ENCODE measurements at regions not wholly inside any gene's neighbourhood (a gene's known extent, or its start where the extent isn't known, plus 50 kb on each side); places are given as distances from the start of the nearest gene placed in this dataset.
"Not testable (repeated sequence)": the region's sequence is repeated elsewhere in the genome, so short reads cannot be mapped to it uniquely, and the experiment has no call there.

DNA sequence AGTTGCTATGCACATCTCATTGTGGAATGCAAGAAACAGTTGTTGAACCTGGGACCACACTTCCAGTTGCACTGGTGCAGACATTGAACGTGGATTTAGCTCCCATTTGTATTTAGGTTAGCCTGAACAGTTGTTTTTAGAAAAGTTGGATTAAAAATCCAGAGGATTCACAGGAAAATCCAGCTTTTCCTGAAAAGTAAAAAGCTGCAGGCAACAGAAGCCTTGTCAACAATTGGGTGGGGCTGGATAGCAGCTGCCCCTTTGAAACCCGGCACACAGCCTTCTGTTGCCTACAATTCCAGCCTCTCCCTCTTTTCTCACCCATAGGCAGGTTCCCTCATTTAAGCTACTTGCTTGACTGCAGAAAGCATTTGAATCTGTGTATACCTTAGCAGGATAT, 165.3 kb upstream of the TBL1XR1 start:
- TF ChIP-seq, protein P1, sequence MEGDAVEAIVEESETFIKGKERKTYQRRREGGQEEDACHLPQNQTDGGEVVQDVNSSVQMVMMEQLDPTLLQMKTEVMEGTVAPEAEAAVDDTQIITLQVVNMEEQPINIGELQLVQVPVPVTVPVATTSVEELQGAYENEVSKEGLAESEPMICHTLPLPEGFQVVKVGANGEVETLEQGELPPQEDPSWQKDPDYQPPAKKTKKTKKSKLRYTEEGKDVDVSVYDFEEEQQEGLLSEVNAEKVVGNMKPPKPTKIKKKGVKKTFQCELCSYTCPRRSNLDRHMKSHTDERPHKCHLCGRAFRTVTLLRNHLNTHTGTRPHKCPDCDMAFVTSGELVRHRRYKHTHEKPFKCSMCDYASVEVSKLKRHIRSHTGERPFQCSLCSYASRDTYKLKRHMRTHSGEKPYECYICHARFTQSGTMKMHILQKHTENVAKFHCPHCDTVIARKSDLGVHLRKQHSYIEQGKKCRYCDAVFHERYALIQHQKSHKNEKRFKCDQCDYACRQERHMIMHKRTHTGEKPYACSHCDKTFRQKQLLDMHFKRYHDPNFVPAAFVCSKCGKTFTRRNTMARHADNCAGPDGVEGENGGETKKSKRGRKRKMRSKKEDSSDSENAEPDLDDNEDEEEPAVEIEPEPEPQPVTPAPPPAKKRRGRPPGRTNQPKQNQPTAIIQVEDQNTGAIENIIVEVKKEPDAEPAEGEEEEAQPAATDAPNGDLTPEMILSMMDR (IDR thresholded peaks at IDR 0.05; ENCODE audit: insufficient read depth, low read length, severe bottlenecking) = no peak
- Histone ChIP-seq H3K4me3 (ENCODE audit: low read depth, low read length) (no peak overlapping the region), H3K36me3 (ENCODE audit: control insufficient read depth, insufficient read depth, low read length) (no peaks in the 10 kb centered on the region), H3K27me3 (ENCODE audit: control insufficient read depth, insufficient read depth, low read length) (no peaks in the 10 kb centered on the region)
- FAIRE-seq (no peak), DNase-seq (ENCODE audit: low read depth) (no peak)

DNA sequence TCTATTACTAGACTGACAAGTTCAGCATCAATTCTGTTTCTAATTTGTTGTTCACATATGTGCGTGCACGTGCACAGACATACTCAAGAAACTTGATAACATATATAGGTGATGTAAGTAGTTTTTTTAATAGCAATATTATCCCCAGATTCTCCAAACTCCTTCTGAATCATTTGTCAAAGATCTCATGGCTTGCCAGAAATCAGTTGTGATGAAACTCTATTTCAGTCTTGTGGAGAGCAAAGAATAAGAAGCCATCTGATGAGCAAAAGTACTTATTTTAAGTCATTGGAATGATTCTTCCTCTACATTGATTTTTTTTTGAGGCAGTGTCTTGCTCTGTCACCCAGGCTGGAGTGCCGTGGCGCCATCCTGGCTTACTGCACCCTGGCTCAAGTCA, 167.0 kb upstream of the TBL1XR1 start:
- no peaks in the 10 kb centered on the region for H3K27me3 ChIP-seq (ENCODE audit: control insufficient read depth, insufficient read depth, low read length)
- FAIRE-seq (no peak), DNase-seq (ENCODE audit: low read depth) (no peak)
- H3K36me3 ChIP-seq (ENCODE audit: control insufficient read depth, insufficient read depth, low read length) = no peaks in the 10 kb centered on the region
- no peak overlapping the region for H3K4me3 ChIP-seq (ENCODE audit: low read depth, low read length)
- TF ChIP-seq, protein P1 (IDR thresholded peaks at IDR 0.05; ENCODE audit: insufficient read depth, low read length, severe bottlenecking) = no peak

DNA sequence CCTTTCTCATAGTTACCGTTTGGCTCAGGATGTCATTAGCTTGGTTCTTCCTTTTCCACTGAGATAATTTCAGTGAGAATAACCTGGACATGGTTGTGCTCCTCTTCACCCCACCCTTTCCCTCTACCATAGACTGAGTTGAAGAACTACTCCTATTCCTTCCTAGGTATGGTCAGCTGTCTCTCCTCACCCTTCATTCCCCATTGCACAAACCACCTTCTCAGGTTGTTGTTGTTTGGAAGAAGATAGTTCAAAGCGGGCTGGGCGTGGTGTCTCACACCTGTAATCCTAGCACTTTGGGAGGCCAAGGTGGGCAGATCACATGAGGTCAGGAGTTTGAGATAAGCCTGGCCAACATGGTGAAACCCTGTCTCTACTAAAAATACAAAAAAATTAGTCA, 168.0 kb upstream of the TBL1XR1 start:
- not testable (repeated sequence) for H3K27me3 ChIP-seq (ENCODE audit: control insufficient read depth, insufficient read depth, low read length); H3K36me3 ChIP-seq (ENCODE audit: control insufficient read depth, insufficient read depth, low read length); DNase-seq (ENCODE audit: low read depth); FAIRE-seq; H3K4me3 ChIP-seq (ENCODE audit: low read depth, low read length)

DNA sequence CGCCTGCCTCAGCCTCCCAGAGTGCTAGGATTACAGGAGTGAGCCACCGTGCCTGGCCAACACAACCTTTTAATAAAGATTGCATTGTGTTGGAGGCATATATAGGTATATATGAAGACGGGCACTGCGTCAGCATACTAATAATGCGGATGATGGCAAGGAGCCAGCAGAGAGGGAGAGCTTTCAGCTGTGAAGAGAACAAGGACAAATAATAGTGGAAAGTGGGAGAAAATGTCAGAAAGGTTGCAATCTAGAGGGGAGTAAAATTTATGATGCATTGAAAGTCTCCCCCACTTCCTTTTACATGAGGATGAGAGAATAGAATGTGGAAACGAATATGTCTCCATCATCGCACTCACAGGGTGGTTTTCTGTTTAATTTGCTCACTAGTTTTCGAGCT, 170.5 kb upstream of the TBL1XR1 start:
- TF ChIP-seq, protein P1 (IDR thresholded peaks at IDR 0.05; ENCODE audit: insufficient read depth, low read length, severe bottlenecking) = no peak
- H3K36me3 ChIP-seq (ENCODE audit: control insufficient read depth, insufficient read depth, low read length) = no peaks in the 10 kb centered on the region
- H3K4me3 ChIP-seq (ENCODE audit: low read depth, low read length) = no peak overlapping the region
- FAIRE-seq (no peak), DNase-seq (ENCODE audit: low read depth) (no peak)
- H3K27me3 ChIP-seq (ENCODE audit: control insufficient read depth, insufficient read depth, low read length) = no peaks in the 10 kb centered on the region

DNA sequence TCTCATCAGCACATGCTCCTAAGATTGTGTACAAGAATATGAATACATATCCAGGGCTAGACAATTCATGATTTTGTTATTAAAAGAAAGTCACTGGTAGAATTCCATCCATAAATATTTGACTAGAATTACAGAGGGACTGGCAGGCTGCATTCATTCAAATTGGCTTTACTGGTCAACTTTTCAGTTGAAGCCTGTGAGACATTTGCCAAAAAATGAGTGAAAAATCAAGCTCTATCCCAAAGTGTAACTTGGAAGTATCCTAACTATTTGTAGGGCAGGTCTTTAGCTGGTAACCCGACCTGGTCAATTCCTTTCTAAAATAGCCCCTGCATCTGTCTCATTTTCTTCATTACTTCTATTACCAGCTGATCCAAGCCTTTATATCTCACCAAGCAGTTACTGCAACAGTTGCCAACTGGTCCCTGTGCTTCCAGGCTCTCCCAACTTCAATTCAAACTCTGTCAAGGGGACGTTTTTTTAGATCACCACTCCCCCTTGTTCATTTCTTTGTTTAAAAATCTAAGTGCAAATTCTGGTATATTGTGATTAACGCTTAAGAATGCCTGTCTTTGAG, 173.1 kb upstream of the TBL1XR1 start:
- TF ChIP-seq, protein P1 (IDR thresholded peaks at IDR 0.05; ENCODE audit: insufficient read depth, low read length, severe bottlenecking) = no peak
- DNase-seq (ENCODE audit: low read depth) (no peak), FAIRE-seq (no peak)
- no peaks in the 10 kb centered on the region for H3K36me3 ChIP-seq (ENCODE audit: control insufficient read depth, insufficient read depth, low read length)
- no peak overlapping the region for H3K4me3 ChIP-seq (ENCODE audit: low read depth, low read length)
- no peaks in the 10 kb centered on the region for H3K27me3 ChIP-seq (ENCODE audit: control insufficient read depth, insufficient read depth, low read length)

DNA sequence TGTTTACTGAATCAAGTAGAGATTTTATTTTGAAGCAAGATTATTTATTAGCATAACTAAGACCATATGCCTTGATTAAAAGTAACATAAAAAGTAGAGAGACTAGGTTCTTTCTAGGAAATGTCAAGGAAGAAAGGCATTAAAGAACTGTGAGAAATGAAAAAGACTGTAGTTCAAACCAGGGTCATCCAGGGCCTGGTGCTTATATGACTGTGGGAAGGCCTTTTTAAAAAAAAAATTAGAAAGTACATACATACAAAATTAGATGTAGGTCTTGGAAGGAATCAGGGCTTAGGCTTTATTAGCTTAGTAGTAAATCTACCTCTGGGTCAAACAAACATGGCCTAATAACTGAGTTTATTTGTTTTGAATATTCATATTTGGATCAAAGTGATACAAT, 173.9 kb upstream of the TBL1XR1 start:
- H3K27me3 ChIP-seq (ENCODE audit: control insufficient read depth, insufficient read depth, low read length) = no peaks in the 10 kb centered on the region
- FAIRE-seq (no peak), DNase-seq (ENCODE audit: low read depth) (no peak)
- H3K36me3 ChIP-seq (ENCODE audit: control insufficient read depth, insufficient read depth, low read length) = no peaks in the 10 kb centered on the region
- no peak overlapping the region for H3K4me3 ChIP-seq (ENCODE audit: low read depth, low read length)
- TF ChIP-seq, protein P1 (IDR thresholded peaks at IDR 0.05; ENCODE audit: insufficient read depth, low read length, severe bottlenecking) = no peak
